ENCODE measurements at regions not wholly inside any gene's neighbourhood (a gene's known extent, or its start where the extent isn't known, plus 50 kb on each side); places are given as distances from the start of the nearest gene placed in this dataset.
"Not testable (repeated sequence)": the region's sequence is repeated elsewhere in the genome, so short reads cannot be mapped to it uniquely, and the experiment has no call there.

- ATAC-seq (ENCODE audit: poor library complexity) (no peak), DNase-seq (no peak)
- intact Hi-C loops (cut with DNase I) = no loop called here
Observed at GRCh38 chr1:113185463-113186104, 112.6 kb downstream of the LRIG2 start.

GRCh38 chr1:113190078-113190477 lies 117.1 kb downstream of the LRIG2 start:
- DNase-seq = no peak
- ATAC-seq (ENCODE audit: poor library complexity) = no peak
- intact Hi-C loops (cut with DNase I) = no loop called here

GRCh38 chr1:113190930-113191329 lies 117.9 kb downstream of the LRIG2 start:
- intact Hi-C loops (cut with DNase I) = no loop called here
- ATAC-seq (ENCODE audit: poor library complexity) (no peak), DNase-seq (no peak)

- DNase-seq (no peak), ATAC-seq (ENCODE audit: poor library complexity) (no peak)
- intact Hi-C loops (cut with DNase I) = no loop called here
Observed at GRCh38 chr1:113191579-113192076, 118.6 kb downstream of the LRIG2 start.

GRCh38 chr1:113192242-113192641 lies 119.2 kb downstream of the LRIG2 start:
- intact Hi-C loops (cut with DNase I) = no loop called here
- ATAC-seq (ENCODE audit: poor library complexity) = no peak
- DNase-seq = no peak

- no peak for DNase-seq
- no peak for ATAC-seq (ENCODE audit: poor library complexity)
- intact Hi-C loops (cut with DNase I) = no loop called here
Observed at GRCh38 chr1:113192980-113193379, 120.0 kb downstream of the LRIG2 start.

- ATAC-seq (ENCODE audit: poor library complexity) (no peak), DNase-seq (no peak)
- intact Hi-C loops (cut with DNase I) = no loop called here
Observed at GRCh38 chr1:113194846-113195830, 122.1 kb downstream of the LRIG2 start.

- DNase-seq = no peak
- intact Hi-C loops (cut with DNase I) = no loop called here
- no peak for ATAC-seq (ENCODE audit: poor library complexity)
Observed at GRCh38 chr1:113197719-113198330, 124.8 kb downstream of the LRIG2 start.

GRCh38 chr1:113198806-113199205 lies 125.8 kb downstream of the LRIG2 start:
- ATAC-seq (ENCODE audit: poor library complexity) = no peak
- no peak for DNase-seq
- intact Hi-C loops (cut with DNase I) = no loop called here

- DNase-seq (no peak), ATAC-seq (ENCODE audit: poor library complexity) (no peak)
- intact Hi-C loops (cut with DNase I) = no loop called here
Observed at GRCh38 chr1:113199760-113200455, 126.9 kb downstream of the LRIG2 start.

GRCh38 chr1:113201560-113201959 lies 128.6 kb downstream of the LRIG2 start:
- DNase-seq = no peak
- no peak for ATAC-seq (ENCODE audit: poor library complexity)
- intact Hi-C loops (cut with DNase I) = no loop called here

- ATAC-seq (ENCODE audit: poor library complexity) = no peak
- intact Hi-C loops (cut with DNase I) = no loop called here
- DNase-seq = no peak
Observed at GRCh38 chr1:113205980-113206766, 133.2 kb downstream of the LRIG2 start.

GRCh38 chr1:113207019-113207418 lies 134.0 kb downstream of the LRIG2 start:
- intact Hi-C loops (cut with DNase I) = no loop called here
- DNase-seq (no peak), ATAC-seq (ENCODE audit: poor library complexity) (no peak)

GRCh38 chr1:113207457-113207856 lies 134.5 kb downstream of the LRIG2 start:
- DNase-seq (no peak), ATAC-seq (ENCODE audit: poor library complexity) (no peak)
- intact Hi-C loops (cut with DNase I) = no loop called here

- ATAC-seq (ENCODE audit: poor library complexity); DNase-seq; intact Hi-C loops (cut with DNase I): not testable (repeated sequence)
Observed at GRCh38 chr1:113208425-113208824, 135.4 kb downstream of the LRIG2 start.

- ATAC-seq (ENCODE audit: poor library complexity) = no peak
- DNase-seq = no peak
- intact Hi-C loops (cut with DNase I) = no loop called here
Observed at GRCh38 chr1:113210248-113210647, 137.2 kb downstream of the LRIG2 start.

- intact Hi-C loops (cut with DNase I) = no loop called here
- DNase-seq = no peak
- ATAC-seq (ENCODE audit: poor library complexity) = no peak
Observed at GRCh38 chr1:113211467-113211866, 138.5 kb downstream of the LRIG2 start.

GRCh38 chr1:113215015-113215414 lies 142.0 kb downstream of the LRIG2 start:
- no peak for DNase-seq
- intact Hi-C loops (cut with DNase I) = no loop called here
- no peak for ATAC-seq (ENCODE audit: poor library complexity)
